C4-2B (cell line): ENCODE measurements at regions not wholly inside any gene's neighbourhood (a gene's known extent, or its start where the extent isn't known, plus 50 kb on each side); places are given as distances from the start of the nearest gene placed in this dataset.

Source experiments
- ZFX ChIP-seq: fragments of 450-650 bp; IDR thresholded peaks from 2 replicates; pipeline ENCODE4 v1.6.1; 2017
- TF ChIP-seq, protein P1 (sequence below): fragments of 450-650 bp; conservative IDR thresholded peaks from 2 replicates; pipeline ENCODE4 v1.5.1; 2017; ENCODE audit warnings: mild to moderate bottlenecking

DNA sequence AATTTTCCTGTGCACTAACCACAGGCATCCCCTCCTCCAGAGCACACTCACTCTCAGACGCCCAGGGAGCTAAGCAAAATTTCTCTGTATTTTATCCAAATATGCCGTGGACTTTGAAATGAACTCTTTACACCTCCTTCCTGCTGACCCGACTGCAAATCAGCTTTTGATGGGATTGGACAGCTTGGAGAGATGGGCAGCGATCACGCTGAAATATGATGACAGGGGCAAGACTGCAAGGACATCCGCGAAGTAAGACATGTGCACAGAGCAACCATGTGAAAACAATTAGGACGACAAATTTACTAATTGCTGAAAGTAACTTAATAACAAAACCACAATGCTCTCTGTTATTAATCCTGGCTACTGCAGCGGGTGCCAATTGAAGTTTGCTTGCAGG, 64.6 kb upstream of the CLDN14 start:
- TF ChIP-seq, protein P1, sequence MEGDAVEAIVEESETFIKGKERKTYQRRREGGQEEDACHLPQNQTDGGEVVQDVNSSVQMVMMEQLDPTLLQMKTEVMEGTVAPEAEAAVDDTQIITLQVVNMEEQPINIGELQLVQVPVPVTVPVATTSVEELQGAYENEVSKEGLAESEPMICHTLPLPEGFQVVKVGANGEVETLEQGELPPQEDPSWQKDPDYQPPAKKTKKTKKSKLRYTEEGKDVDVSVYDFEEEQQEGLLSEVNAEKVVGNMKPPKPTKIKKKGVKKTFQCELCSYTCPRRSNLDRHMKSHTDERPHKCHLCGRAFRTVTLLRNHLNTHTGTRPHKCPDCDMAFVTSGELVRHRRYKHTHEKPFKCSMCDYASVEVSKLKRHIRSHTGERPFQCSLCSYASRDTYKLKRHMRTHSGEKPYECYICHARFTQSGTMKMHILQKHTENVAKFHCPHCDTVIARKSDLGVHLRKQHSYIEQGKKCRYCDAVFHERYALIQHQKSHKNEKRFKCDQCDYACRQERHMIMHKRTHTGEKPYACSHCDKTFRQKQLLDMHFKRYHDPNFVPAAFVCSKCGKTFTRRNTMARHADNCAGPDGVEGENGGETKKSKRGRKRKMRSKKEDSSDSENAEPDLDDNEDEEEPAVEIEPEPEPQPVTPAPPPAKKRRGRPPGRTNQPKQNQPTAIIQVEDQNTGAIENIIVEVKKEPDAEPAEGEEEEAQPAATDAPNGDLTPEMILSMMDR, result no peak
- TF ChIP-seq ZFX, result no peak
